ENCODE measurements at regions not wholly inside any gene's neighbourhood (a gene's known extent, or its start where the extent isn't known, plus 50 kb on each side); places are given as distances from the start of the nearest gene placed in this dataset.

GRCh38 chr2:584863-585823 is 92.1 kb downstream of the TMEM18 start:
- TF ChIP-seq CTCF (IDR thresholded peaks at IDR 0.05; ENCODE audit: low read depth, low read length) (no peak), EZH2phosphoT487 (IDR thresholded peaks at IDR 0.05; ENCODE audit: low read depth) (no peak)

All from OCI-LY3 (cell line).